H4 (cell line): ENCODE measurements at regions not wholly inside any gene's neighbourhood (a gene's known extent, or its start where the extent isn't known, plus 50 kb on each side); places are given as distances from the start of the nearest gene placed in this dataset.
"Not testable (repeated sequence)": the region's sequence is repeated elsewhere in the genome, so short reads cannot be mapped to it uniquely, and the experiment has no call there.

Experiments used
- DNase-seq: peaks from one replicate; pipeline ENCODE4 v3.0.0-alpha.2; 2015; ENCODE audit warnings: low spot score

DNA sequence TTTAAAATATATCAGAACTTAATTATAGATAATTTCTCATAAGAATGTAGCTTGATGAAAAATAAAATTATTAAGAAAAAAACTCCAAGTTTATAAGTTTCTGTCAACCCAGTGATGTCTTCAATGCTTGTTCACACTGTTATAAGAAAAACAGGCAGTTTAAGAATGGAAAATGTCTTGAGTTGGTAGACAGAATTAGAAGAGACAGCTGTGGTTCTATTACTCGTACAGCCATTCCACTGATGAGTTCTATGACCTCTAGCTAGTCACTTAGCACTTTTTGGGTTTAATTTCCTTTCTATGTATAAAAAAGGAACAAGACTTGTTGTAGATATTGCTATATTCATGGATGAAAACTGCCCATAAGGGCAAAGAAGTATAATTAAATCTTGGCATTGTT, 1013.1 kb upstream of the ATXN8OS start:
- DNase-seq: no peak

DNA sequence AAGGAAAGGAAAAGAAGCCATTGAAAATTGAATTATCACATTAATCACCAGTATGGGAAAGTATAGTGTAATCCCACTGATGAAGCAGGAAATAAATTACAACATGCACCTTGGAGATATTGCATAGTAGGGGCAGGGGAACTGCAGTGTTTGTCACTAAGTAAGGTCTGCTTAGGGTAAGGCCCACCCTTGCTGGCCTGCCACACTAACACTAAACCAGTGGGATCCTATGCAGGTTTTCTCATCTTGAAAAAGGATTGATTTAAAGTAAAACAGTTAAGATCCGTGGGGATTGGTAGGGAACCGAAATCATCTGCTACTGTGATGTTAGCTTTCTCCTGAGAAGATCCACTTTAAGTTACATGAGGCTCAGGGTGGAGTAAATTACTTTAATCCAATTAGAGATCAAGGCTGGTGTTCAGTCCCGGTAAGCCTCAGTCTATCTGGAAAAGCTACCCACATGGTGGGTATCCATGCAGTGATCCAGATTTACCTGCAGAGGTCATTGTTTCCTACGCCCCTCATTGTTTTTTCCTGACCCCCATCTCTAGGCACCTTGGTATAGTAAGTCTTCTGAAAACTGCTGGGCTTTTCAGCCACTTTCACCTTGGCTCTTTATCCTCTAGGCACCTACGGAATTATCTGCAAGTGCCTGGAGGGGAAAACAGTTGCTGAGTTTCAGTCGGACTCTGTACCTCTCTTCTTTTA, 1014.9 kb upstream of the ATXN8OS start:
- DNase-seq: no peak

DNA sequence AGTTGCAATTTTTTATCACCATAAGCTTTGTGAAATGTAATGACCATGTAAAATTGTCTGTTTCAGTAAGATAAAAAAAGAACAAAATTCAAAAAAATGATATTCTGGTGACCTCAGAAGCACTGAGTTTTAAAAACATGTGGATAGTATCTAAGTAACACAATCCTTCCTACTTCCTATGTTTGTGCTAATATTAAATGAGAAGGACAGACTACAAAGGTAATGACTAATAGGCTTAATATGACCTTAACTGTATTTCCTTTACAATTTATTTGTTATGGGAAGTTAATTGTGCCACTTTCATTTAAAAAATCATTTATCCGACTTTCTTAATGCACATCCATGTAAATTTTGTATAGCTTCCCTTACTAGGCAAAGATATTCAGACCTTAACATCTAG, 1030.4 kb upstream of the ATXN8OS start:
- no peak for DNase-seq

DNA sequence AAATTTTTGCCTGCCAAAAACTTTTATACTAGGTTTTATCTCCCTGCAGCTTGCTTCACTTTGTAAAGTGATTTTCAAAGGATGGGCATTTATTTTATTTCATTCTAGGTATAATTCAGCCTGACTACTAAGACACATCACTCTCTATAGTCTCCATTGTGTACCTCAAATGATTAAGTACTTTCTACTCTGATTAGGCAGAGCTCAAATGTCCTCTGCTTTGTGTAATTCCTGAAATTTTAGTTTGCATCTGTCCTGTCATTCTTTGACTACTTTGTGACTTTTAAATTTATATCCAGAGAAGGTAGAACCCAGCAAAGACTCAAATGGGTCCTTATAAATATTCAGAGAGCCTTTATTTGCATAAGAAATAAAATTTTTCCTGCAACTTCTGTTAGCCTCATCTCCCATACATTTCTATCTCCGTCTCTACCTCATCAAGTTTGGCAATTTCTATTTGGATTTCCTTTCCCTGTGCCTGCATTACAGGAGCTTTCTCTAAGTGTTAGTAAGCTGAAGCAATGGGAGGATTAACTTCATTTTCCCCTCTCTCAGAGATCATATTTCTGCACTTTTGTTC, 1038.0 kb upstream of the ATXN8OS start:
- no peak for DNase-seq

DNA sequence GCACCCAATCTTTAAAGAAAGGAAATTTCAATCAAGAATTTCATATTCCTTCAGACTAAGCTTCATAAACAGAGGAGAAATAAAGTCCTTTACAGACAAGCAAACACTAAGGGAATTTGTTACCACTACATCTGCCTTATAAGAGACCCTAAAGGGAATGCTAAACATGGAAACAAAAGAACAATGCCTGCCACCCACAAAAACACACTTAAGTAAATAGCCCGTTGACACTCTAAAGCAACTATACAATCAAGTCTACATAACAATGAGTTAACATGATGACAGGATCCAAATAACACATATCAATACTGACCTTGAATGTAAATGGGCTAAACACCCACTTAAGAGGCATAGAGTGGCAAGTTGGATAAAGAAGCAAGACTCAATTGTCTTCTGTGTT, 1056.9 kb upstream of the ATXN8OS start:
- no peak for DNase-seq

DNA sequence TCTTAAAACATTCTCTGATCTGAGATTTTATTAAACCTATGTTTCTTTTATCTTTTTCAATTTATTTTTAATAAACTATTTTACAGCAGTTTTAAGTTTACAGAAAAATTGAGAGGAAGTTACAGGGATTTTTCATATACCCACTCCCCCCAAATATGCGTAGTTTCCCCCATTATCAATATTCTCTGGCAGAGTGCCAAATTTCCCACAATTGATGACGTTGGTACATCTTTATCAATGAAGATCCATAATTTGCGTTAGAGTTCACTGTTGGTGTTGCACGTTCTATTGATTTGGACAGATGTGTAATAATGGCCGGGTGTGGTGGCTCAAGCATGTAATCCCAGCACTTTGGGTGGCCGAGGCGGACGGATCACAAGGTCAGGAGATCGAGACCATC, 1063.0 kb upstream of the ATXN8OS start:
- DNase-seq: no peak

DNA sequence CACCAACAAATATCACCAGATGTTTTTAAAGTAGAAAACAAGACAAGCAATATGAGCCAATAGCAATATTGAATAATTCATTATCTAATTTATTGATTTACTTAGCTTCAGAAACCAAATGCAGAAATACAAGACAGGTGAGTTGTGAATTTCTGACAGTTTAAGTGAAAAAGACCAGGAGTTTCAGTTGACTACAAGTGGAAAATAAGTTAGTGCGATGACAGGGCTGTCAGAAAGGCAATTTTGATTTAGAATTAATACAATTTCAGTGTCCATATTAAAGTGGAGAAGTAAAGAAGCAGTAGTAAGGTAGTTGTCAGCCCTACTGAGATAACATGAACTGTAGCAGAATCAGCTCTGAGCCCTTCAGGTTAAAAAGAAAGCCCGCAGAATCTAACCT, 1066.7 kb upstream of the ATXN8OS start:
- DNase-seq: no peak

DNA sequence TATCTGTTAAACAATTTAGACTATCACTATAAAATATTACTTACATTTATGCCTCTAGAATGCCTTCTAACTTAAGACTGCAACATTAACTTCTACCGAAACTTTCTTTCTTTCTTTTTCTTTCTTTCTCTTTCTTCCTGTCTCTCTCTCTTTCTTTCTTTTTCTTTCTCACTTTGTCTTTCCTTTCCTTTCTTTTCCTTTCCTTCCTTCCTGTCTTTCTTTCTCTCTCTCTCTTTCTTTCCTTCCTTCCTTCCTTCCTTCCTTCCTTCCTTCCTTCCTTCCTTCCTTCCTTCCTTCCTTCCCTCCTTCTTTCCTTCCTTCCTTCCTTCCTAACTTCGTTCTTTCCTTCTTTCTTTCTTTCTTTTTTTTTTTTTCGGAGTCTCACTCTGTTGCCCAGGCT, 1071.9 kb upstream of the ATXN8OS start:
- DNase-seq: no peak

DNA sequence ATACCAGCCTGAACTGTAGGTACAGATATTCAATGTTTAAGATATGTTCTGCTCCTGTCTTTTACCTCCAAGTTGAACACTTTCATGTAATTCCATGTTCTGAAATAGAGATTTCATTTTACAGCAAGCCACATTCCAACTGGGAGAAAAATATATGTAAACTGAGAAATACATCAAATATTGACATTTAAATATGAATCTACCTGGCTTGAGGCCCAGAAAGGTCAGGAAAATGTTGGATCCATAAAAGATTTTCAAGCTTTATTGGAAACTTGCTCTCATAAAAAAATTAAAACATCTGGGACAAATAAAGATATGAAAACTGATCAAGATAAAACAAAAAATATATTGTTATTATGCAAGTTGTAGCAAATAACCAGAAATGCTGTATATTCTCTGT, 1078.7 kb upstream of the ATXN8OS start:
- DNase-seq: no peak

DNA sequence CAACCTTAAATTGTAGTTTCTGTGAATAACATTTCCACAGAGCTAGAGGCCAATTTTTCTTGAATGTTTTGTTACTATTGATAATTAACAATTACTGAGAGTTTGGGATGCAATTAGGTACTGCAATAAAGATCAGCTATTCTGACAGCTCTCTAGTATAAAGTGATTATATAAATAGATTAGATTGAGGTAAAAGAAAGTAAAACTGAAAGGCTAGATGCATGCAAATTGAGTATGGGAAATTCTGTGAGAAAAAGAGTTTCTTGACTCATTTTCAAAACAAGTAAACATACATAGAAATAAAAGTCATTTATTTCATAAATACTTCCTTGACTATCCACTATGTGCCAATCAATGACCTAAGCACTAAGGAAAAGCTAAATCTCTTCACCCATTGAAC, 1087.5 kb upstream of the ATXN8OS start:
- no peak for DNase-seq

DNA sequence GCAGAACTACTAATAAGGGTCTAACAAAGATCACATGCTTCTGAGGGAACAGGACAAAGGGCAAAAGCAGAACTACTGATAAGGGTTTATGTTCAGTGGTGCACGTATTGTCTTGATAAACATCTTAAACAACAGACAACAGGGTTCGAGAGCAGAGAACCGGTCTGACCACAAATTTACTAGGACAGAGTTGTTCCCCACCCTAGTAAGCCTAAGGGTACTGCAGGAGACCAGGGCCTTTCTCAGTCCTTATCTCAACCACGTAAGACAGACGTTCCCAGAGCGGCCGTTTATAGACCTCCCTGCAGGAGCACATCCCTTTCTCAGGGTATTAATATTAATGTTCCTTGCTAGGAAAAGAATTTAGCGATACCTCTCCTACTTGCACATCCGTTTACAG, 1089.5 kb upstream of the ATXN8OS start:
- DNase-seq: not testable (repeated sequence)

DNA sequence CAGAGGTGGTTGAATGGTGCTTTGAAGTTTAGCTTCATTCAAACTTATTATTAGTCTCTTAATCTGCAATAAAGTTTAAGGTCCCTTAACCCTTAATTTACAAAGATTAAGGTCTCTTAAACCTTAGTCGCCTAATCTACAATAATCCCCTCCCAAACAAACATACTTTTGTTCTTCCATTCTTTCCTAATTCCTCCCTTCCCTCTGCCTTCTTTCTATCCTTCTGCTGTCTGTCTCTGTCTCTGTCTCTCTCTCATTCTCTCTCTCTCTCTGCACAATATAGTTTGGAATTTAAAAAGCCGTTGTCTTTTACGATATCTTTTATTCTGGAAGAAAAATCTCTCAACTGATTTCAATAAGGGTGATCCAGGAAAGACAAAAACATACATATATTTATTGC, 1096.8 kb upstream of the ATXN8OS start:
- no peak for DNase-seq

DNA sequence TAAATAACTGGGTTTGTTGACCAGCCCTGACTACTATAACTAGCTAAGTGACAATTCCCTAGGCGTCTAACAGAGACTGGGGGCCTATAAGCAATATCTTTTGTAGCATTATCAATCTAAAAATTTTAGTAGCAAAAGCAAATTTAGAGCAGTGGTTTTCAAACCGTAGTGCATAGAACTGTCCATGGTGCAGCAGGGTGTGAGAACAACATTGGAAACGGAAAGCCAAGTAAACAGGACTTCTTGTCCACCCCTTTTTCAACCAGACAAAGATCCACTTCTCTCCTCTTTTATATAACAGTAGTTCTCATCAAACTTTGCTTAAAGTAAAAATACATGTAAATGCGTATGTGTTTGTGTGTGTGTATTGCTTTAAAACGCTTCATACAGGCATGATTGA, 1099.1 kb upstream of the ATXN8OS start:
- DNase-seq: no peak

DNA sequence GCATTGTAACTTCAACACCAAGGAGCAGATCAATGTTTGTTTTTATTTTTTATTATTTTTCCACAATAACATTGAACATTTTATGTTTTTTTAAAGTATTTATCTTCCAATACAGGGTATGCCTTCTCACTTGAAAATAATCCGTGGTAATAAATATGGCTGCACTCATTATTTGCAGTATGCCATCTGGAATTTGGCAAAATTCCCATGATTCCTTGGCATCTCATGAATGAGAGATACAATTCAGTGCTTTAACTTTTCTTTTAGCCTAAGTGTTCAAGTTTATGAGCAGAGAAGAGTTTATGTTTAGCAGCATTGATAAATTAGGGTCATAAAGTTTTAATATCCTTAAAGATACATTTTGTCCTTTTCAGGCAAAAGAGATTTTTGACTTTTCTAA, 1109.6 kb upstream of the ATXN8OS start:
- DNase-seq: no peak

DNA sequence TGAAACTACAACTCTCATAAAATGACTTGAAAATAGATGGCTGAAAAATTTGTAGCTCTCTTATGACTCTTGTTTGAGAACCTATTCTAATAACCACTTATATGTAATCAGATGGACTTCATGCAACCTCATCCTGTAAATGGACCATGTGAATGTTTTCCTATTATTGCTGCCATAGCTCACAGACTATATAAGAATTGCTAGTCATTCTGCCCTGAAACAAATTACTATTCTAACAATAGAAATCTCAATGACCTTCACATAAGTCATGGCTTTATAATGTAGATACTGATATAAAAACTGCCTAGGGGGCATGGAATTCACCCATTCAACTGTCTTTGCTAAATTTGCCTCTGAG, 1111.0 kb upstream of the ATXN8OS start:
- no peak for DNase-seq

DNA sequence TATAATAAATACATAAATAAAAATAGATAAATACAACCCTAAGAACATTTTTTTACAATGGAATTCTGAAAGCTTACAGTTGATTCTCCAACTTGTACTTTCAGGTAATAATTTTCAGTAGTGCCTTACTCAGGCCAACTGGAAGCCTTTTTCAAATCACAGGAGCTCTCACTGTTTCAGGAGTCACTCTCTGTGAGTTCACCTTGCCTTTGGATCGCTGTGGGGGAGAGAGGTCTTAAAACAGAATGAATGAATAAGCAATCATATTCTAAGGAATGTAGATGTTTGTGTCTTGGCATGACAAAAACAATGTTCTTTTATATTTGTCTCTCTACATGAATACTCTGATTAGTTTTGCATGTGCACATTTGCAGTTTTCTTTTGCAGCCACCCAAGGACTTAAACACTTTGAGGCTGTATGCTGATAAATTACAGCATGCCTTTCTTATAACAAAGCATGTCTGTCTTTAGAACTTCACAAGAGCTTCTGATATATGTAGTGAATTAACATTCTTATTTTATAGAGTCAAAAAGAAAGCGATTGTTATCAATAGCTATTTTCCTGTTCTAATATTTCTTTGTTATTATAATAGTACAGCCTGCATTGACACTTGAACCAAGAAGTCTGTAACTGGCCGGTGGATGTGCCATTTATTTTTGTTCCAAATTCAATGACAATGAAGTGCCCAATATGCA, 1111.5 kb upstream of the ATXN8OS start:
- DNase-seq: no peak

DNA sequence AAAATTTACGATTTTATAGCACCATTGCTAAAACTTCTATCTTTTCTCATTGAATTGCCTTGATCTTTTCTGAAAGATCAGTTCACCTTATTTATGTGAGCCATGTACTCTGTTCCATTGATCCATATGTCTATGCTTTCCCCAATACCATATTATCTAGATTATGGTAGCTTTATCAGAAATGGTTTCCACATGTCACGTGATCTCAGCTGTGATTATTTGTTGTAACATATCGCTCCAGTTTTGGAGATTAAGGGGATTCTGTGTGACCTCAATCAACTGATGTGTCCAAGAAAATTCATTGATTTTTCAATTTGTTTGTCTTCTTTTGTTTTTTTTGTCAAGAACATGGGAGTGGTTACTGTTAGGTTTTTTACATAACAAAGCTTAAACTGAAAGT, 1114.5 kb upstream of the ATXN8OS start:
- no peak for DNase-seq

DNA sequence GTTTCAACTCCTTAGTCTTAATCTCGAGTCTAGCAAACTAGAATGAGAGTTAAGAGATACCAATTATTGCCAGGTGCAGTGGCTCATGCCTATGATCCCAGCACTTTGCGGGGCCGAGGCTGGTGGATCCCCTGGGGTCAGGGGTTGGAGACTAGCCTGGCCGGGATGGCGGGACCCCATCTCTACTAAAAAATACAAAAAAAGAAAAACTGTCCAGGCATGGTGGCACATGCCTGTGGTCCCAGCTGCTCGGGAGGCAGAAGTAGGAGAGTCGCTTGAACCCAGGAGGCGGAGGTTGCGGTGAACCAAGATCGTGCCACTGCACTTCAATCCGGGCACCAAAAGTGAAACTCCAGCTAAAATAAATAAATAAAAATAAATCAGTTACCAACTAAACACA, 1119.5 kb upstream of the ATXN8OS start:
- no peak for DNase-seq

DNA sequence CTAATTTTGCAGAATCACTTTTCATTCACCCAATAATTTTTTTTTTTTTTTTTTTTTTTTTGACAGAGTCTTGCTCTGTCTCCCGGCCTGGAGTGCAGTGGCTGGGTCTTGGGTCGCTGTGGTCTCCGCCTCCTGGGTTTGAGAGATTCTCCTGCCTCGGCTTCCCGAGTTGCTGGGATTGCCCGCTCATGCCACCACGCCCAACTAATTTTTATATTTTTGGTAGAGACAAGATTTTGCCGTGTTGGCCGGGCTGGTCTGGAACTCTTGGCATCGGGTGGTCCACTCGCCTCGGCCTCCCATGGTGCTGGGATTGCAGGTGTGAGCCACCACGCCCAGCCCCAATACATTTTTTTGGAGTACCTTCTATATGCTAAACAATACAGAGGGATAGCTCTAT, 1120.0 kb upstream of the ATXN8OS start:
- no peak for DNase-seq

DNA sequence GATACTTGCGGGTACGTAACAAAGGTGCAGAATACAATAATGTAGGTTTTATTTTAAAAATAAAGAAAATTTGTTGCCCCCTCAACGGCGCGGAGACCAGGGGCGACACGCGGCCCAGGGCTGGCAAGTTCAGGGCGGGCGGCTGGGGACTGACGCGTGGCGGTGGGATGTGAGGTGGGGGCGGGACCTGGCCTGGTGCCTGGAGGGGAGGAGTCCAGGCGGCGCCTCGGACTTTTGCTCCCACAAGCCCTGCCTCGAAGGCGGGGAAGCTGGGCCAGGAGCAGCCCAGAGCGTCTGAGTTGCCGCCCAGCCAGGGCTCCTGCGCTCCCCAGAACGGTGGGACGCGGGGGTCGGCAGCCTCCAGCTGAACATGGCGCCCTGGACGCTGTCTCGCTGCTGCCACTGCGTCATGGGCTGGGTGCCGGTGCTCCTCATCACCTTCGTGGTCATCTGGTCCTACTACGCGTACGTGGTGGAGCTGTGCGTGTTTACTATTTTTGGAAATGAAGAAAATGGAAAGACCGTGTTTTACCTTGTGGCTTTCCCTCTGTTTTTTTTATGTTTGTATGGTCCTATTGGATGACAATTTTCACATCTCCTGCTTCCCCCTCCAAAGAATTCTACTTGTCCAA, 1122.8 kb upstream of the ATXN8OS start:
- DNase-seq: no peak

DNA sequence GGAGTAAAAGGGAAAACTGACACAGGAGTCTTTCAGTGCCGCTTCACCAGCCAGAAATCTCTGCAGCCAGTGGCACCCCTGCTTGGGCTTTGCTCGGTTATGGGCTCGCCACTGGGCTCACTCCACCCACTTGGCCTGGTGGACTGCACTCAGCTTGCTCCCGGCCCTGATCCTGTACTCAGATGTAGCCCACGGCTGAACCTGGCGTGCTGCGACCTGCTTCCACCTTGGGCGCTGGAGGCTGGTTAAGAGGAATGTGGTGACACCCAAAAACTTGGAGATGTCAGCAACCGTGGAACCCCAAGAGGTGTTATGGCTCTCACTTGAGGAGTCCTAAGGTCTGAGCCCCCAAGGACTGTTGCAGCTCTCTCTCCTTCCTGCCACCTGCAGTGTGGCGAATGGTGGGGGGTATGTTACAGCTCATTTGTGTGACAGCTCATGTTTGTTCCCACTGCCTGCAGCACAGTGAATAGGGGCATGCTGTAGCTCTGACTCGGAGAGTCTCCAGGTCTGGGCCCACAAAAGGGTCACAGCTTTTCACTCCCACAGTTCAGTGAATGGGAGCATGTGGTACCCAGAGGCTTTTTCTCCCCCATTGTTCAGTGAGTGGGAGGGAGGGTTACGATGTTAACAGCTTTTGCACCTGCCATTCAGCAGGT, 1124.5 kb upstream of the ATXN8OS start:
- DNase-seq: no peak

DNA sequence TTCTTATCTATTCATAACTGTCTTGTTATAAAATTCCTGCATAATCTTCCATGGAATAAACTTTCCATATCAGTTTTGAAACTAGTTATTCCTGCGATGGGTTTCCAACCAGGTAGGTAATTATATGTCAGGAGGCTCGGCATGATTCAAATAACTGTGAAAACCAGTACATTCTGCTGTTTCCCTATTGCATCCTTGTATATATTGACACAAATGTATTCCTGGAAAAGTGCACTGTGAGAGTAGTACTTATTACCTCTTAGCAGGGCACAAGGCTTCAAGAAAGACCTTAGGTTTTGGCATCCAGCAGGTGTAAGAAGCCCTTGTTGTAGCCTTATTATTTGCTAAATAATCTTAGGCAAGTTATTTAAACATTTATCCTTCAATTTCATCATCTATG, 1131.3 kb upstream of the ATXN8OS start:
- no peak for DNase-seq

DNA sequence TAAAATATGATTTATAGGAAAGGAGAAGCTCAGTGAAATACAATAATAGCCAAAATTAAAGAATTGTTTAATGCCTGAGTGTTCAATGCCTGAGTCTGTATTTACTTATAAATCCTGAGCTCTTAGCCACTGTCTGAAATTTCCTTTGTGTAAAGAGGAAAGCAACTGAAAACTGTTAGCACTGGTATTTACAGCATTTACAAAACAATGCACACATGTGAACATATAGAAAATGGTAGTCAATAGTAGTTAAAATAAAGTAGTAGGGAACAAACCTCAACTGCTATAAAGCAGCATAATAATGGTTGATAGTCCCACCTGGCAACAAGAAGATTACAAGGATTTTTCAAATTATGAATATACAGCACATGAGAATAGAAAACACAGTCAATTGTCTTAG, 1137.1 kb upstream of the ATXN8OS start:
- DNase-seq: no peak
